ENCODE measurements at regions not wholly inside any gene's neighbourhood (a gene's known extent, or its start where the extent isn't known, plus 50 kb on each side); places are given as distances from the start of the nearest gene placed in this dataset.

DNA sequence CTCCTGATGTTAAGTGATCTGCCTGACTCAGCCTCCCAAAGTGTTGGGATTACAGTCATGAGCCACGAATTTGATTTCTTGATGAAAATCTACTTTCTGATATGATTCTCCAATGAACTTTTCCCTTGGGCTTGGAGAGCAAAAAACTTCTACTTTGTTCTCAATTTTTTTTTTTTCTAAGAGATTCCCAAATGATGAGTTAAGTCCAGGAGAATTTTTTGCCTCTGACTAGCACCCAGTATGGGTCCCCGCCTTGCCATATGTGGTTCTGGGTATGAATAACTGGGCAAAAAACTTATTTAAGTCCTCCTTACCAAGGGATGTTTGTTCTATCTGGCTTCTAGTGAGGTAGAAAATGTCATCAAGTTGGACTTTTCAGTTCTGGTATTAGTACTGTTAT is 147.9 kb upstream of the LYZL1 start:
- Histone ChIP-seq H3K79me2 (ENCODE audit: insufficient read depth, low read length) (no peaks in the 10 kb centered on the region), H3K9ac (ENCODE audit: insufficient read depth, low read length, poor library complexity, severe bottlenecking) (no peak overlapping the region), H3K4me3 (replicated peaks in 1 of 3; ENCODE audit: low read depth in 2 of 3, low read length in 3 of 3) (no peak overlapping the region), H3K27ac (ENCODE audit: low read depth in 1 of 2, low read length in 2 of 2) (no peak overlapping the region), H2AFZ (ENCODE audit: insufficient read depth, low read depth, low read length, poor library complexity, severe bottlenecking) (no peak overlapping the region), H3K36me3 (replicated peaks in 1 of 2; ENCODE audit: control insufficient read depth in 1 of 2, insufficient read depth in 2 of 2, low read length in 2 of 2) (no peaks in the 10 kb centered on the region), H3K9me3 (replicated peaks in 1 of 2; ENCODE audit: control insufficient read depth in 1 of 2, insufficient read depth in 1 of 2, low read length in 2 of 2) (no peaks in the 10 kb centered on the region), H3K4me2 (replicated peaks; ENCODE audit: extremely low read depth, low read length, poor library complexity, severe bottlenecking) (no peak overlapping the region), H3K27me3 (ENCODE audit: control insufficient read depth in 2 of 2, insufficient read depth in 2 of 2, low read length in 2 of 2) (peaks cover 3 to 8% of the 10 kb centered on the region in 2 donors), H4K20me1 (ENCODE audit: insufficient read depth, low read length) (no peaks in the 10 kb centered on the region), H3K4me1 (ENCODE audit: control insufficient read depth in 1 of 2, insufficient read depth in 2 of 2, low read length in 2 of 2) (no peaks in the 10 kb centered on the region)
- TF ChIP-seq, protein P1, sequence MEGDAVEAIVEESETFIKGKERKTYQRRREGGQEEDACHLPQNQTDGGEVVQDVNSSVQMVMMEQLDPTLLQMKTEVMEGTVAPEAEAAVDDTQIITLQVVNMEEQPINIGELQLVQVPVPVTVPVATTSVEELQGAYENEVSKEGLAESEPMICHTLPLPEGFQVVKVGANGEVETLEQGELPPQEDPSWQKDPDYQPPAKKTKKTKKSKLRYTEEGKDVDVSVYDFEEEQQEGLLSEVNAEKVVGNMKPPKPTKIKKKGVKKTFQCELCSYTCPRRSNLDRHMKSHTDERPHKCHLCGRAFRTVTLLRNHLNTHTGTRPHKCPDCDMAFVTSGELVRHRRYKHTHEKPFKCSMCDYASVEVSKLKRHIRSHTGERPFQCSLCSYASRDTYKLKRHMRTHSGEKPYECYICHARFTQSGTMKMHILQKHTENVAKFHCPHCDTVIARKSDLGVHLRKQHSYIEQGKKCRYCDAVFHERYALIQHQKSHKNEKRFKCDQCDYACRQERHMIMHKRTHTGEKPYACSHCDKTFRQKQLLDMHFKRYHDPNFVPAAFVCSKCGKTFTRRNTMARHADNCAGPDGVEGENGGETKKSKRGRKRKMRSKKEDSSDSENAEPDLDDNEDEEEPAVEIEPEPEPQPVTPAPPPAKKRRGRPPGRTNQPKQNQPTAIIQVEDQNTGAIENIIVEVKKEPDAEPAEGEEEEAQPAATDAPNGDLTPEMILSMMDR (IDR thresholded peaks at IDR 0.05), result no peak
- H3K27me3 Mint-ChIP-seq (ENCODE audit: low read depth in 3 of 3), result peaks cover 6 to 32% (median 17%) of the 10 kb centered on the region in 3 donors
- H3K4me1 Mint-ChIP-seq, result peaks cover 5% of the 10 kb centered on the region
- no peak overlapping the region for H3K4me3 Mint-ChIP-seq
- DNase-seq, result no peak
- H3K27ac Mint-ChIP-seq, result no peak overlapping the region
- WGBS (ENCODE audit: insufficient coverage), result 100% methylated on average over 1 of the region's 2 CpGs
- H3K9me3 Mint-ChIP-seq, result peaks cover 0 to 1% (median 0%) of the 10 kb centered on the region in 7 donors
- no peaks in the 10 kb centered on the region for H3K36me3 Mint-ChIP-seq
- intact Hi-C loops (cut with micrococcal nuclease), result no loop called here

DNA sequence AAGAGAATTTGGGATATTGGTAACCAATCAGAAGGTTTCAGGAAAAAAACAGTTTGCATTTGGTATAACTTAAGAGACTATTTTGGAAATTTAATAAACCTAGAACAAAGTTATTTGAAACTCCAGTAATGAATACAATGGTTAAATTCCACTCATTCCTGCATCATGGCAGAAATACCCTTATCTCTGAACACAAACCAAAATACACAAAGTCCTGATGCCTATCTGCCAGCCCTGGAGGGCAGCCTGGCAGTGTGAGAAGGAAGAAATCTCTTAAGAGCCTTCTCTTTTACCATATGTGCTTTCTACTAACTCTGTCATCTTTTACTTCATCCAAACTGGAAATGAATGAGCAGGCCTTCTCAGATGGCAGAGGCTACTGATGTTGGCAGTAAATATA is 147.1 kb upstream of the LYZL1 start:
- Histone ChIP-seq H3K9ac (ENCODE audit: insufficient read depth, low read length, poor library complexity, severe bottlenecking) (no peak overlapping the region), H4K20me1 (ENCODE audit: insufficient read depth, low read length) (no peaks in the 10 kb centered on the region), H3K36me3 (replicated peaks in 1 of 2; ENCODE audit: control insufficient read depth in 1 of 2, insufficient read depth in 2 of 2, low read length in 2 of 2) (no peaks in the 10 kb centered on the region), H3K4me1 (ENCODE audit: control insufficient read depth in 1 of 2, insufficient read depth in 2 of 2, low read length in 2 of 2) (no peaks in the 10 kb centered on the region), H3K4me2 (replicated peaks; ENCODE audit: extremely low read depth, low read length, poor library complexity, severe bottlenecking) (no peak overlapping the region), H3K4me3 (replicated peaks in 1 of 3; ENCODE audit: low read depth in 2 of 3, low read length in 3 of 3) (no peak overlapping the region), H3K9me3 (replicated peaks in 1 of 2; ENCODE audit: control insufficient read depth in 1 of 2, insufficient read depth in 1 of 2, low read length in 2 of 2) (no peaks in the 10 kb centered on the region), H2AFZ (ENCODE audit: insufficient read depth, low read depth, low read length, poor library complexity, severe bottlenecking) (no peak overlapping the region), H3K27ac (ENCODE audit: low read depth in 1 of 2, low read length in 2 of 2) (no peak overlapping the region), H3K27me3 (ENCODE audit: control insufficient read depth in 2 of 2, insufficient read depth in 2 of 2, low read length in 2 of 2) (peaks cover 3 to 8% of the 10 kb centered on the region in 2 donors), H3K79me2 (ENCODE audit: insufficient read depth, low read length) (no peaks in the 10 kb centered on the region)
- Mint-ChIP-seq H3K27me3 (ENCODE audit: low read depth in 3 of 3) (peaks cover 7 to 35% (median 17%) of the 10 kb centered on the region in 3 donors), H3K36me3 (no peaks in the 10 kb centered on the region), H3K4me3 (no peak overlapping the region), H3K4me1 (peaks cover 5% of the 10 kb centered on the region), H3K9me3 (peaks cover 0 to 1% (median 0%) of the 10 kb centered on the region in 7 donors), H3K27ac (no peak overlapping the region)
- TF ChIP-seq, protein P1 (IDR thresholded peaks at IDR 0.05), result no peak
- no peak for DNase-seq
- intact Hi-C loops (cut with micrococcal nuclease), result no loop called here
